ENCODE measurements at regions not wholly inside any gene's neighbourhood (a gene's known extent, or its start where the extent isn't known, plus 50 kb on each side); places are given as distances from the start of the nearest gene placed in this dataset.

DNA sequence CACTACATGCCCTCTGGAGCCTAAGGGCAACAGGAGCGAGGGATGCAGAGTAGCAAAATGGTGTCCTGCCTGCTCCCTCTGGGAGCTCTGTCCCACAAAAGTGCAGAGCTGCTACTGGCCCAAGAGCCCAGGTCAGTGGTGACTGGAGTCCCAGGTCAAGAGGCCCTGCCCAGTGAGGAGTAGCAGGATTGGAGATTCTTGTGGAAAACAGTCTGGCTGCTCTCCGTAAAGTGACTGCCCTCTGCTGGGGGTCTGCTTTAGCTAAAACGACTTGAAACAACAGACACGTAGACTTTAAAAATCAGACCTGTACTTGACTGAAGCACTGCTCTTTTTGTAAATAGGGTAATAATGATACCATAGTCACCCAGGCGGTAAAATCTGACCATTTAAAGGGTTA lies 917.0 kb downstream of the MAT2B start:
- DNase-seq: no peak

DNA sequence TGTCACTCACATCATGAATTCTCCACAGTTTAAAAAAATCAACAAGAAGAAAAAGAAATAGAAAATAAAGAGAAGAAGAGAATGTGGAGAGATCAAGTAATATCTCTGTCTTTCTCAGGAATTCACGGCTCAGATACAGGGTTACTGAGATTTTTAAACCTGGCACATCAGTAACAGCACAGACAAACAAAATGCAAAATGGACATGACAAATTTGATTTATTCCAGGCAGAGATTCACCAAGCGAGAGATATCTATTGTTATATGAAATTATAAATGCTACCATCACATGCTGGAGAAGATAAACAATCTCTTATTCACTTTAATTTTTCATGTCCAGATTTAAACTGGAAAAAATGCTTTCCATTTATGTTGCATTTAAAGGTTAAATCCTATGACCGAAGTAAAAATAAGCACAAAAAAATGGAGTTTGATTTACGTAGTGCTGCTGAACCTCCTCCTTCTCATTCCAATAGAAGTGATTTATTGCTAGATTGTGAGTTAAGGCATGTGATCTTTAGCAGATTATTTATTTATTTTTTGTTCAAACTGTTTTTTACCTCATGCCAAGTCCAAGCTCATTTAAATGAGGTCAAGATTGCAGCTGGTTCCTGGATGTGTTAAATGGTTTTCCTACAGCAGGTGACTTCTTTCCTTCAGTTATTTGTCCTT lies 926.4 kb downstream of the MAT2B start:
- DNase-seq: no peak

DNA sequence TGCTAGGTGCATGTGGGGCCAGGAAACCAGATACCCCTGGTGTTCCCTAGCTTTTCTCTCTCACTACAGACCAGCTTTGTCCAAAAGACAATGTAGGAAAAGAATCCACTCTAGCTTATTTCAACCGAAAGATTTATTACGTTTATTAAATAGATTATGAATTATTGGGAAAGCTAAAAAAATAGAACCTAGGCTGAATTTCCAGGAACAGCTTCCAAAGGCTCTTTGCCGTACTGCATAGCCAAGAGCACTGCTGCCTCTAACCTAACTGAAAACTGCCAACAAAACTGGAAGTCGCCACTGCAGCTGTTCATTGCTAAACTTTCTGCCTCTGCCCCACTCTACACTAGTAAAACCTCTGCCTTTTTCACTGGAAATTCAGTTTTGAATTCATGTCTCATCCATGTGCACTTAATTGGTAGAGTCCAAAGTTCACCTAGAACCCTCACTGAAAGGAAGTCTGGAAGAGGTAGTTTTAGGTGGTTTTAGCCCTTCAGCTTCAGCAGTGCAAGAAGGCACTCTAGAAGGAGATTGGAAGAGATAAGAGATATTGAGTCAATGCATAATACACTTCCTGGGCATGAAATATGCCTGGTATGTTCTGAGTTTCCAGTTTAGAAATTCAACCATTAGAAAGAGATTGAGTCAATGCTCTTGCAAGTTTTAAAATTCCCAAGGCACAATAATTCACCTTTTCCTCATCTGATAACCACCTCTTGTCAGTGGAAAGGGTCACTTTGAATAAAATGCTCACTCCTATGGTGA lies 927.9 kb downstream of the MAT2B start:
- no peak for DNase-seq

DNA sequence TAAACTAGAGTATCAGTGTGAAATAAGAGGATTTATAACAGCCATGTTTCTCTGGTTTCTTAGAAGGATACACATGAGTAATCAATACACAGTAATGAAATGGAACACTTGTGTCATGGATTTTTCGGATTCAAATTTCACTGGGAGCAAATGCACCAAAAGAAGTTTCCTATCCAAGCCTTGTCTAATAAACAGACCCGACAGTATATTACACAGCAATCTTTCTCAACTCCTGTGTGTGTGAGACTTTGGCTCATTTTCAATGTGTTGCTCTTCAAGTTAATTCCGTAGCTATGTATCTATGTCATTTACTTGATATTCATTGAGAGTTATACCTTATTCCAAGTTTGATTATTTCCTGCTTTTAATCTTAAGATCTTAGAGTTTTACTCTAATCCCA lies 930.2 kb downstream of the MAT2B start:
- DNase-seq: no peak

DNA sequence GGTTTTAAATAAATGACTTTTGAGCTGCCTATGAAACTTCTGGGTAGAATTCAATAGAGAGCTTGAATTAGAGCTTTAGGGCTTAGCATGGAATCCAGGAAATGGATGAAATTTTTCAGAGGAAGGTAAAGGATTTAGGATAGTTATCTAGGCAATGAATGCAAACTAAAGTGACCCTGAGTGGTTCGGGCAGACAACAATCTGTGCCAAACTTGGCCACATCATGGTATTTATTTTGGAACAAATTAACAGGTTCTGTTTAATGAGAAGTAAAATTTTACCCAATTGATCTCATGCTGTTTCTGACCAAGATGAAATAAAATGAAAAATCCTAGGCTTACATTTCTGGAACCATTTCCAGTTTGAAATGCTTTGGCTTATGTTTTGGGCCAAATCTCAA lies 934.4 kb downstream of the MAT2B start:
- DNase-seq: no peak

DNA sequence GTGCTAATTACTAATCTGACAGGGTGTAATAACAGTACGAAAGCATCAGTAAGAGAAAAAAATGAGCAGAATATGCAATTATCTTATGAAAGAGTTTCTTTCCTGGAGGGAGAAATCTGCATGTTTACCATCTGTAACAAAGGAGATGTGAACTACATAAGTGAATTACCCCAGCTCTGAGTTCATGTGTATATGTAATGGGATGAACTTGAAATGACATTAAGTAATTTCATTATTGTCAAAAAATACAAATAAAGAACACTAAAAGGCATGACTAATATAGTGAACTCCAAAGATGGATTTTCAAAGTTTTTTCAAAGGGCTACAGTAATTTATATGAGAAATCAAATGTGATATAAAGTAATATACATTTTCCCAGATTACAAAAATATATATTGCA lies 944.0 kb downstream of the MAT2B start:
- DNase-seq: no peak

DNA sequence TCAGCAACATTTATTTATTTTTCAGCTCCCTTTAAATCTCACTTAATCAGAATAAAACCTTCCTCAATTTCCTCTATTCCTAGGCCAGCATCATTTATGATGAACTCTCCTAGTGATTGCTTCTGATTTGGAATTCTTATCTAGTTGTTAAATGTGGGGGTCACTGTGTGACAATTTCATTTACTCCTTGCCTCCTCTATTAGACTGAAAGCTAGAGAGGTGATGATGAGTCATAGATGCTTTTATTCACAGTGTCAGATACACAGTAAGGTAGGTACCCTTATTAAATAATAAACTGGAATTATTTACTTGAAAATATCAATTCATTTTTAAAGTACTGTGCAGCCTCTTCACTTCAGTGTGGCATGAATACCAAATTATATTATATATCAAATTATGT lies 960.6 kb downstream of the MAT2B start:
- no peak for DNase-seq

DNA sequence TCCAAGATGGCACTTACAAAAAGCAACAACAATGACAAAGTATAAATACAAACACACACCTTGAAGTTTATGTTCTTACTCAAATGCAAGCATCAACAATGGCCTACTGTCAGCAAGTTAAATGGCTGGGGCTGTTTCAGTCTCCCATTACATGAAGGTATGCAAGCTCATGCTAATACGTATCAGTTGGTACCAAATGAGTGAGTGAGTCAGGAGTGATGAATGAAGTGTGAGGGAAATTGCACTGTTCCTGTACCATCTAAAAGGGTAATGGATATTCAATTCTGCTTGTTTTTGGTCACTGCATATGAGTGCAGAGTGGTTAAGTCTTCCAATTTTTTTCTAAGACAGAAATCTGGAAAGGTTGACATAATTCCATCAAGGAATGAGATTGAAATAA lies 964.9 kb downstream of the MAT2B start:
- no peak for DNase-seq

DNA sequence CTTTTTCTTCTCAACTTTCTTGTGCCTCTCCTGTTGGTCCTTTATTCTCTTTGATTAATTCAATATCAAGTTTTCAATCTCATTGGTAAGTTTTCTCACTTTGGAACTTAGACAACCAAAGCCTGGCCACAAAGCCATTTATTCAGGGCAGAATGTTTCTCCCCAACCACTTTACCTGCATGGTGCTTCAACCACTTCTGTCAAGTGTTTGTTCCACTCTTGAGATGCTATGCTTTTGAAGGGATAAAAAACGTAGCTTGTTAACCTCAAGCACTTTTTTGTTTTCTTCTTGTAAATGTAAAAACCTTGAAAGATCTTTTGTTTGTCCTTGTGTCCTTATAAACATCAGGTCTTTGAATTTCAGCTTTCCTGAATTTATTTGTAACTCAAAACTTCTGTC lies 966.7 kb downstream of the MAT2B start:
- DNase-seq: no peak

DNA sequence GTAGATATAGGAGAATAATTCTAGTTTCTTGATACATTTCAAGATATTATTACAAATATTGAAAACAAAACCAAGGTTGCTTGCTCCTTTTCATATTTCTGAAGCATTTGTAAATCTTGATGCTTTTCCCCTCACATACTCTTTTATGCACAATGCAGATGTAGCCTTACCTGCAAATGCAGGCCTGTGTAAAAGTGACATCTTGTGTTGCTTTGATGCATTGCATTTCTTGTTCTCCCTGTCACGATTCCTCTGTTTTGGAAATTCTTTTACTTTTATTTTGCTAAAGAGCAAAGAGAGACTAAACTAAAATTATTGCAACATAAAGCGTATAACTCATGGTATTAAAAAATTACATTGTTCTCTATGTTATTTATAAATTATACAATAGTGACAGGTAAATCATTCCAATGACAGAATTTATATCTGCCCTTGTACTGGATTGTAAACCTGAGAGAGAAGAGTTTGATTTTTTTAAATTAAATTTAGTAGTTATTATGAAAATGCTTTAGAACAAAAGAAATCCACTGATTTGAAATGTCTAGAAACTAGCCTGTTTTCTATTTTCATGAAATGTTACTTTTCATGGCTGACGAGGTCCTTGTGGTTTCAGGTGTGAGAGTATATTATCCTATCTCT lies 970.0 kb downstream of the MAT2B start:
- DNase-seq: no peak

DNA sequence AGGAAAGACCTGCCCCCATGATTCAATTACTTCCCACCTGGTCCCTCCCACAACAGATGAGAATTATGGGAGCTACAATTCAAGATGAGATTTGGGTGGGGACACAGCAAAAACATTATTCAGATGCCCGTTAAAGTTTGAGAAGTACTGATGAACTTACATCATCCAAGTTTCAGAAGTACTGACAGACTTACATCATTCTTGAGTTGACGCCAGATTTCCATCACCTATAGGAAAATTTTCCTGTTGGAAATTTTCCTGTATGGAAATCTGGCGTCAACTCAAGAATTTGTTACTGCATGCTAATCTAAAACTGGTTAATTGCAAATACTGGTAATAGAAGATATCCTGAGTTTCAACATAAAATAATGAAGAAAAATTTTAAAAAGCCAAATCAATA lies 975.9 kb downstream of the MAT2B start:
- DNase-seq: no peak

DNA sequence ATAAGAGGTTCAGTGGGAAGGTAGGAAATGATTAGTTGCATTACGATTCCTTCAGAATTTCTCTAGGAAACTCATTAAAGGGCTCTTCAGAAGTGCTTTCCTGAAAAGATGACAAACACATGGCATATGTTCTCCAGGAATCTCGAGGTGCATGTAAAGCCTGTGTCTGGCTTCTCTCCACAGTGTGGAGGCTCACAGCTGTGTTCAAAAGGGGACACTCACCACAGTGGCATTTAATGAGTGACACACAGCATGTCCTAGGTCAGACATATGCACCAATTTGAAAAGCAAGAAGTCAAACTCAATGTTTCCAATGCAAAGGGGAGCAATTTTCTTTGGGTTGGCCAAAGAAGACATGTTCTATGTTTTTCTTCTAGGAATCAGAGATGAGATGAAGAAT lies 976.9 kb downstream of the MAT2B start:
- no peak for DNase-seq

DNA sequence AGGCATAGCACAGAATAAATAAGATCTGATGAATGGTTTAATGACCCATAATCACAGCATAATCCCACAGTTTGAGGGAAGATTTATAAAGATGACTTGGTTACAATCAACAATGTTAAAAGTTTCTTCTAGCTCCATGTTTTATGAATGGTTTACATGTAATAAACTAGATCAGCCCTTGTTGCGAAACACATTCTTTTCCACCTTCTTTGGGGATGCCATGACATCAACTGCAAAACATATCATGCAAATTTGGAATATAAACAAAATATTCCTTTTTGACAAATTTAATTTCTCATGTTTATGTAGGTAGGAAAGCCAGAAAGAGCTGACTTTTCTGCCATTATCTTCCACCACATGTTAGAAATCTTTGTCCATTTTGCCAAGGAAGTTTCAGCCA lies 979.5 kb downstream of the MAT2B start:
- no peak for DNase-seq

DNA sequence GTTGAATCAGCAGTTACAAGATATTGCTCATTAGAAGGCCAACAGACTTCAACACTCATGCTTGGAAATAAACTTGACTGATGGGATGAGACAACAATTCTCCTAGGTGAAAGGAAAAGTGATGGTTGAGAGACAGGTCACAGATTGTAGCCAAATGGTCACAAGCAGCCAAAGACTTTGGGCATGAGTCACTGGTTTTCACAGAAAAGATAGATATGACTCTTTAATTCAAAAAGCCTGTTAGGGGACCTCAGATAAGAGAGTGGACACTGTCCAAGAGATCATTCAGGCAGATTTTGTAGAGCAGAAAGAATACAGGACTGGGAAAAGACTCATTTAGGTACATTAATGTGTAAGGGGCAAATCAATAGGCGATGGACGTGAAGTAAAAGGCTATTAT lies 982.5 kb downstream of the MAT2B start:
- DNase-seq: no peak

DNA sequence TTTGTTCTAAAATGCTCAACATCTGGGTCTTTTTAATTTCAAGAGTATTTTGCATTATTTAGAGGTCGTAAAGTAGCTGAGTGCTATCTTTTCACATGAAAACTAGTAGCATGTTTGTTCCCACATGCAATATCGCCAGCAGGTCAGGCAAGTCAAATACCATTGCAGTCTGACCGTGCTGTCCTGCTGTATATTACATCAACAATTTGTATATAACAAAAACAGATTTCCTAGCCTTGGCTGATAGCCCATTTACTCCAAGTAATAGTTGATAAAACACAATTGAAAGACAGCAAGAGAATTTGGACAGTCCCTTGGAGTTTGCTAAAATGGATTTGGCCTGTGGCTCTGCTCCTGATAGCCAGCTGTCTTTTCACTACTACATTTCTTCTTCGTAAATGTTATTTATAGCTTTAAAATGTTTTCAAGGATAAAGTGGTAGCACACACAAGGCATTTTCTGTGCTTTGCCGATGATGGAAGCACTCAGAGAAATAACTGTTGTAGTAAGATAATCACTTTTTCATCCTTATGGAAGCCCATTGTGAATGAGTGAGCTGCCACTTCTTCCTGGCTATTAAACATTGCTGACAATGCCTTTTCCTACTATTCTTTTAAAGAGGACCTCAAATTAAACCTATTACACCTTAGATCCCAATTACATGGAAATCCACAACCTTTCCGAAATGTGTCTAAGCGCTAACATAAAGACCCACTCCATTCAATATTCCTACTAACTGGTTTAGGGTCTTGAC lies 992.1 kb downstream of the MAT2B start:
- DNase-seq: no peak

DNA sequence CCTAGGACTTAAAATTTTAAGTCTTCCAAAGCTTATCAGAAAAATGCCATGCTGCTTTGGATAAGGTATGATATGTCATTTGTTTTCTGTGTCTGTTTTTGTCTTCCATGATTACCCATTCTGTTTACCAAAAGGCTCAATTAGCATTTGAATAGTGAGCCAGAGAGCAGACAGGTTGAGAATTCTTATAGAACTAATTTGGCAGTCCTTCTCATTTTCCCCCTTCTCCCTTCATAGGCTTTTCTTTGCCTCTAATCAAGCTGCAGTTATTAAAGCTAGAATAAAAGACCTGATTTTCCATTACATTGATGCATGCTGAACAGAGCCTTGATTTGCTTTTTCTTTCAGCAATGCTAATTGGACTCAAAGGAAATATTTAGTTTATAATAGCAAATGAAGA lies 993.0 kb downstream of the MAT2B start:
- no peak for DNase-seq

DNA sequence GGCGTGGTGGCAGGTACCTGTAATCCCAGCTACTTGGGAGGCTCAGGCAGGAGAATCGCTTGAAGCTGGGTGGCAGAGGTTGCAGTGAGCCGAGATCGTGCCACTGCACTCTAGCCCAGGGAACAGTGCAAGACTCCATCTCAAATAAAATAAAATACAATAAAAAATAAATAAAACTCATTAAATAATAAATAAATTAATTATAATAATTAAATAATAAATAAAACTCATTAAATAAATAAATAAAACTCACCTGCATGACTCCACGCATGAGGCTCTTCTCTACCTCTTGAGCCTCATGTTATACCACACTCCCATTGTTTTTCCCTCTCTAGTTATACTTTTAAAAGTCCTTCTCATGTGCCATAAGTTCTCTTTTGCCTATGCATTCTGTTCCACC lies 995.4 kb downstream of the MAT2B start:
- no peak for DNase-seq

DNA sequence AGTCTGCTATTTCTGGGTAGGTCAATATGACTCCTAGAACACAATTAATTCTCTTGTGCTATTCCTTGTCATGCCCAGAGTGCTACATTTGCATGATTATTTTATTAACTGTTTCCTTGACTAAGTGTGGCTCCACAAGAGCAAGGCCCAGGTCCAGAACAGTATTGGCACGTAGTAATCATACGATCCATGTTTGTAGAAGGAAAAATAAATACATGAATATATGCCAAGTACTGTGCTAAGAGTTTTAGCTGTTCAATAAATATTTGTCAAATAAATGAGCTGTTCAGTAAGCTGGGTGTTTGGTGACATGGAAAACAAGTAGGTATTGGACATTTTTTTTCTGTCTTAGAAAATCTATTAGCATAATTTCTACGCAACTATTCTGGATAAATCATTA lies 995.9 kb downstream of the MAT2B start:
- no peak for DNase-seq

DNA sequence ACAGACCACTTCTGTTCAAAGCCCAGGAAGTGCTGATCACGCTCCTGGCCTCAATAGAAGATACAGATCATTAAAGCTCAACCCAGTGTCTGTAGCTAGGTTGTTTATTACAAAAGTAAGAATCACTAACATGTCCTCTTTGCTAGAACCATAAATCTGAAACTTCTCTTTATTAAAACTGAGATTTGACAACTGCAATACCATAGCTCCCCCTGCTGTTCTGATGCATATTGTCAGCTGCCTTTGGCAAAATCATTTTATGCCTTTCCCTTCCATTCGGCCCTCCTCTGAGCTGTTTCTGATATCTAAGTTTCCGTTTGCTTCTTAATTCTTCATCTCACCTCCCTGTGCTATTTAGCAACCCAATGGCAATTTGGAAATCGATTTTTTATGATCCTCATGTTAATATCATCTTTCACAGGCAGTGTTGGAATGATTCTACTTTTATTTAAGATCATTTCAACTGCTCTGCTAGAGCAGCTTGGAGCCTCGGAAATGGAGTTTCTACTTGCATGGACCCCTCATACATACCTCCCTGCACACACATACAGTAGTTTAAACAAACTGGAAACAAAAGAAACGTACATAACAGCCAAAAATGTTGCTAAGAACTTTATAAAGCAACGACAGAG lies 998.8 kb downstream of the MAT2B start:
- DNase-seq: peak in 3 of 14 donors; percentile 0 to 32 (median 17)

DNA sequence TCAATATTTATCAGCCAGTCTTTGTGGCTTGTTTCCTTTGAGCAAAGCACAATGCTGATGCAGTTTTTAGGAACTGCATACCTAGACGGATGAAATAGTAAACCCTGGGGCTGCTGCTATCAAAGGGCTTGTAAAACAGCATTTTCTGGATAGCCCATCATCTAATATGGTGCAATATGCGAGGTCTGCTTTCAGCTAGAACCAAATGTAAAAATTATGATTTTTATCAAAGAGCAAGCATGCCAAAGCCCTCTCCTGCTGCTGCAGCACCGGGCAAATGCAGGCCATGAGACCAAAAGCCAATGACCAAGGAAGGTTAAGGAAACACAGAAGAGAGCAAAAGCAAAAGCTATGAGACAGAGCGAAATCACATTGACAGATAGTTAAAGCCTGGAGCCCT lies 1000.4 kb downstream of the MAT2B start:
- DNase-seq: no peak

DNA sequence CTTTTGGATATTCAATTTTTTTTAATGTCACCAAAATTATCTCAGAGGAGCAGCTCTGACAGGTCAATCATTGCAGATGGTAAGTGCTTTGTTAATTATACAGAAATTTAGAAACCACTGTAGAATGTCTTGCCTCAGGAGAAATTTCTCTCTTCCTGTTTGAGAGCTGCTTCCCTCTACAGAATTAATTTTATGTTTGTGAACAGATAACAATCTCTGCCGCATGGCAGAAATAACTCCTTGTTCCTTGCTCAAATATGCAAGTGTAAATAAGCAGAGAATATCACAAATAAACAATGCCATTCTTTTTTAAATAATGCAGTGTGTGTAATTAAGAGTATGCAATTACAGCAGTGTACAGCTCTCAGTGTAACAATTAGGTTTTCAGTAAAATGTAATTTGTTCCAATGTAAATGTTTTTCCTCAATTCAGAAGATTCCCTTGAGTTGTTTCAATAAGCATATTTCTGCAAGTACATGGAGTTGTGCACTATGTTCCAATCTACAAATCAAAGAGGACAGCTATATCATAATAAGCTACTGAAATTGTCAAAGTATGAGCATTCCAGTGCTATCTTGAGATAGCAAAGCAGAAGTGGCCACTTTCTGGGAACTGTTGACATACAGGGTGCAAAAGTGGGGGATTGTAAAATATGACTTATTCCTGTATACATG lies 1012.8 kb downstream of the MAT2B start:
- DNase-seq: no peak

DNA sequence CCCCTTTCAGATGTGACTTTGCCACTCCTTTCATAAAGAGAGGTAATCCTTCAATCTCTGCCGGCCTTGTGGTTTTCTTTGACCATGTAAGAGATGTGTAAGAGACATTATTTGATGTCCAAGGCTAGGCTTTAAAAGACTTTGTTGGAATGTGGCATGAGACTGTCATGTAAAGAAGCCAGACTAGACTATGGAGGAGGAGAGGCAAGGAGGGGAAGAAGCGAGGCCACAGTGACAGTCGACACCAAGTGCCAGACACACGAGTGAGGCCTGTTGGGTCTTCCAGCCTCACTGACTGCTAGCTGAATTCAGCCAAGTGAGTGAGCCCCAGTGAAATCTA lies 1013.3 kb downstream of the MAT2B start:
- DNase-seq: no peak
